HG03460 (cell line): ENCODE measurements at regions not wholly inside any gene's neighbourhood (a gene's known extent, or its start where the extent isn't known, plus 50 kb on each side); places are given as distances from the start of the nearest gene placed in this dataset.

Experiments used
- ATAC-seq: cut with Tn5 transposase; IDR thresholded peaks from one replicate; pipeline ENCODE4 v1.9.1; 2021; ENCODE audit not compliant: unreplicated experiment

- no peak for ATAC-seq
These were observed 174.8 kb downstream of the IBTK start for GRCh38 chr6:82072751-82073150.

- no peak for ATAC-seq
These were observed 175.4 kb downstream of the IBTK start for GRCh38 chr6:82072121-82072521.

GRCh38 chr6:82068721-82069120 lies 178.8 kb downstream of the IBTK start:
- no peak for ATAC-seq

GRCh38 chr6:82066991-82067411 lies 180.5 kb downstream of the IBTK start:
- ATAC-seq = peak; percentile 99

GRCh38 chr6:82066196-82066595 lies 181.3 kb downstream of the IBTK start:
- ATAC-seq = no peak

GRCh38 chr6:82063574-82063973 lies 184.0 kb downstream of the IBTK start:
- ATAC-seq = no peak

- no peak for ATAC-seq
These were observed 185.3 kb downstream of the IBTK start for GRCh38 chr6:82062219-82062618.

- ATAC-seq = no peak
These were observed 189.5 kb downstream of the IBTK start for GRCh38 chr6:82057846-82058554.

GRCh38 chr6:82056567-82056966 lies 191.0 kb downstream of the IBTK start:
- no peak for ATAC-seq

GRCh38 chr6:82045965-82046756 lies 201.4 kb downstream of the IBTK start:
- no peak for ATAC-seq

GRCh38 chr6:82040405-82041221 lies 206.9 kb downstream of the IBTK start:
- peak; percentile 84 for ATAC-seq

GRCh38 chr6:82038631-82039030 lies 208.9 kb downstream of the IBTK start:
- ATAC-seq = no peak

GRCh38 chr6:82035526-82035925 lies 212.0 kb downstream of the IBTK start:
- no peak for ATAC-seq

- ATAC-seq = no peak
These were observed 213.8 kb downstream of the IBTK start for GRCh38 chr6:82033631-82034211.

- ATAC-seq = no peak
These were observed 215.1 kb downstream of the IBTK start for GRCh38 chr6:82032444-82032843.

GRCh38 chr6:82030761-82031503 lies 216.6 kb downstream of the IBTK start:
- ATAC-seq = no peak

- ATAC-seq = no peak
These were observed 217.2 kb downstream of the IBTK start for GRCh38 chr6:82030301-82030700.

- no peak for ATAC-seq
These were observed 222.3 kb downstream of the IBTK start for GRCh38 chr6:82025271-82025670.

- no peak for ATAC-seq
These were observed 224.9 kb downstream of the IBTK start for GRCh38 chr6:82022614-82023129.

- no peak for ATAC-seq
These were observed 229.8 kb downstream of the IBTK start for GRCh38 chr6:82017773-82018172.
